Mammary epithelial cell (primary cell): ENCODE measurements at regions not wholly inside any gene's neighbourhood (a gene's known extent, or its start where the extent isn't known, plus 50 kb on each side); places are given as distances from the start of the nearest gene placed in this dataset.

ENCODE experiments used
- EZH2 ChIP-seq: IDR thresholded peaks from 2 replicates; pipeline ENCODE4 v1.6.1; 2012; ENCODE audit warnings: low read length, inconsistent platforms, borderline replicate concordance
- TF ChIP-seq, protein P1 (sequence below), 2 donors: IDR thresholded peaks in 1 of 2; conservative IDR thresholded peaks in 1 of 2; 2 replicates each; pipeline ENCODE4 v1.5.1; 2011 to 2012; ENCODE audit warnings: inconsistent platforms in 2 of 2, low read length in 2 of 2, mild to moderate bottlenecking in 2 of 2, control low read depth in 1 of 2, low read depth in 1 of 2; ENCODE audit not compliant: insufficient read depth in 1 of 2; ENCODE audit errors: extremely low read depth in 1 of 2

DNA sequence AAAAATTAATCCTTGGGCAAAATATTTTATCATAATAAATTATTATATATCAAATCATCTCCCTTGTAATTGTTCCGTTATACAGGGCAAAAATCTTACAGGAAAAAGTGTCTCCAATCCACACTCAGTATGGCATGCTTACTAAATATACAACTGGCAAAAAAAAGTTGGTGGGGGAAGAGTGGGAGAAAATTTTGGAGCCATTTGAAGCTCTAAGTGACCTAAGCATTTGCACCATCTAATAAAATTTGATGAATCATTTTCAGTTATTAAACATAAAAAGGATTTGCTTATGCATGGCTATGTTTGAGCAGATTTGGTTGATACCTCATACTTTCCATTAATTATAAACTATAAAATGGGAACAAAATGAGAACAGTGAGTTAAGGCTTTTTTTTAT is 68.1 kb upstream of the FAM9C start:
- TF ChIP-seq, protein P1, sequence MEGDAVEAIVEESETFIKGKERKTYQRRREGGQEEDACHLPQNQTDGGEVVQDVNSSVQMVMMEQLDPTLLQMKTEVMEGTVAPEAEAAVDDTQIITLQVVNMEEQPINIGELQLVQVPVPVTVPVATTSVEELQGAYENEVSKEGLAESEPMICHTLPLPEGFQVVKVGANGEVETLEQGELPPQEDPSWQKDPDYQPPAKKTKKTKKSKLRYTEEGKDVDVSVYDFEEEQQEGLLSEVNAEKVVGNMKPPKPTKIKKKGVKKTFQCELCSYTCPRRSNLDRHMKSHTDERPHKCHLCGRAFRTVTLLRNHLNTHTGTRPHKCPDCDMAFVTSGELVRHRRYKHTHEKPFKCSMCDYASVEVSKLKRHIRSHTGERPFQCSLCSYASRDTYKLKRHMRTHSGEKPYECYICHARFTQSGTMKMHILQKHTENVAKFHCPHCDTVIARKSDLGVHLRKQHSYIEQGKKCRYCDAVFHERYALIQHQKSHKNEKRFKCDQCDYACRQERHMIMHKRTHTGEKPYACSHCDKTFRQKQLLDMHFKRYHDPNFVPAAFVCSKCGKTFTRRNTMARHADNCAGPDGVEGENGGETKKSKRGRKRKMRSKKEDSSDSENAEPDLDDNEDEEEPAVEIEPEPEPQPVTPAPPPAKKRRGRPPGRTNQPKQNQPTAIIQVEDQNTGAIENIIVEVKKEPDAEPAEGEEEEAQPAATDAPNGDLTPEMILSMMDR (conservative IDR thresholded peaks at IDR 0.05 in 1 of 2, IDR thresholded peaks at IDR 0.05 in 1 of 2; ENCODE audit: extremely low read depth in 1 of 2, insufficient read depth in 1 of 2, low read depth in 1 of 2, low read length in 2 of 2): no peak
- no peak for TF ChIP-seq EZH2
